ENCODE measurements at regions not wholly inside any gene's neighbourhood (a gene's known extent, or its start where the extent isn't known, plus 50 kb on each side); places are given as distances from the start of the nearest gene placed in this dataset.

GRCh38 chr12:4115570-4115969, 158.0 kb upstream of the CCND2 start:
- peaks cover 85% of the 10 kb centered on the region for H3K27me3 ChIP-seq (ENCODE audit: insufficient read depth, low read depth)
- ChIA-PET CTCF (no interaction called here), POLR2A (ENCODE audit: unreplicated experiment) (interaction anchor here (0.6 kb wide), 1 partner anchor 14 kb away, joined by 4 read pairs; no protein-coding TSS in a partner anchor)
- H3K9me2 ChIP-seq (ENCODE audit: insufficient read depth), result no peaks in the 10 kb centered on the region
- DNase-seq, result no peak
- BruUV-seq (replicated peaks), result no TSS peak
- H3K4me1 ChIP-seq (replicated peaks; ENCODE audit: insufficient read depth), result no peaks in the 10 kb centered on the region
- no peak for TF ChIP-seq EZH2 (IDR thresholded peaks at IDR 0.05; ENCODE audit: low read depth)
- H3K9me3 ChIP-seq (ENCODE audit: insufficient read depth, low read depth), result no peaks in the 10 kb centered on the region
- H3F3A ChIP-seq (ENCODE audit: insufficient read depth, low read depth), result no peaks in the 10 kb centered on the region
- no peak overlapping the region for H3K27ac ChIP-seq
- intact Hi-C loops (cut with micrococcal nuclease; ENCODE audit: unreplicated experiment), result no loop called here
- no peak overlapping the region for H3K4me2 ChIP-seq
- no peaks in the 10 kb centered on the region for H4K20me1 ChIP-seq (ENCODE audit: insufficient read depth)
- H3K79me2 ChIP-seq (ENCODE audit: low read depth), result no peaks in the 10 kb centered on the region
- H3K4me3 ChIP-seq, result no peak overlapping the region
- no peaks in the 10 kb centered on the region for H3K36me3 ChIP-seq (ENCODE audit: low read depth)
- H2AFZ ChIP-seq, result no peak overlapping the region

- POLR2A ChIA-PET (ENCODE audit: unreplicated experiment), result no interaction called here
- Histone ChIP-seq H2AFZ (no peak overlapping the region), H3K27me3 (ENCODE audit: insufficient read depth, low read depth) (peaks cover 84% of the 10 kb centered on the region), H3K9me2 (ENCODE audit: insufficient read depth) (no peaks in the 10 kb centered on the region), H3K79me2 (ENCODE audit: low read depth) (no peaks in the 10 kb centered on the region), H3K4me3 (no peak overlapping the region), H3K27ac (no peak overlapping the region), H3F3A (ENCODE audit: insufficient read depth, low read depth) (no peaks in the 10 kb centered on the region), H3K4me2 (no peak overlapping the region), H4K20me1 (ENCODE audit: insufficient read depth) (no peaks in the 10 kb centered on the region), H3K4me1 (replicated peaks; ENCODE audit: insufficient read depth) (no peaks in the 10 kb centered on the region), H3K9me3 (ENCODE audit: insufficient read depth, low read depth) (no peaks in the 10 kb centered on the region), H3K36me3 (ENCODE audit: low read depth) (no peaks in the 10 kb centered on the region)
- CTCF ChIA-PET, result no interaction called here
- TF ChIP-seq EZH2 (IDR thresholded peaks at IDR 0.05; ENCODE audit: low read depth), result no peak
- no peak for TF ChIP-seq CTCF (conservative IDR thresholded peaks at IDR 0.05)
- DNase-seq, result no peak
- intact Hi-C loops (cut with micrococcal nuclease; ENCODE audit: unreplicated experiment), result no loop called here
- BruUV-seq (replicated peaks), result no TSS peak
These were observed 158.6 kb upstream of the CCND2 start for GRCh38 chr12:4114986-4115385.

DNA sequence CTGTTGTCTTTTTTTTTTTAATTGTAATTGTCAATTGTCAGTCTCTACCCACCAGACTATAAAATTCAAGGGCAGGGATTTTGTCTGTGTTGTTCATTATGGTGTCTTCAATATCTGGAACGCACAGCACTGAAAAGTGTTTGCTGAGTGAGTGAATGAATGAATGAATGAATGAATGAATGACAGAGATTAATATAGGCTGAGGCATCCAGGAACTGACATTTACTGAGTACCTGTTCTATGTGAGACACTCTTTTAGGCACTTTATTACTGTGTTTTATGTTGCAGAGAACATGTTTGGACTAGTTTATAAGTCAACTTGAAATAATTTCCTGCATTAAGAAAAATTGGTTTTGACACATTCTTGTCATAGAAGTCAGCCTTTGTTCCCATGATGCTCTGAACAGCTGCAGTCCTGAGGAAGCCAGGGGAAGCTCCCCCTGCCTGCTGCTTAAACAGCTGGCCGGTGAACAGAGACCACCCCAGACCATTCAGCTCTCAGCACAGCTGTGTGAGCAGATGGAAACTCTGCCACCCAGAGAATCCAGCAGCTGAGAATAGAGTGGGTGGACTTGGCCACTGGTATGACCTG, 160.7 kb upstream of the CCND2 start:
- no peak overlapping the region for H3K4me3 ChIP-seq
- intact Hi-C loops (cut with micrococcal nuclease; ENCODE audit: unreplicated experiment), result no loop called here
- no peak for DNase-seq
- H2AFZ ChIP-seq, result no peak overlapping the region
- H3K27ac ChIP-seq, result no peak overlapping the region
- ChIA-PET POLR2A (ENCODE audit: unreplicated experiment) (no interaction called here), CTCF (interaction anchor here (0.6 kb wide), 1 partner anchor 16 kb away, joined by 8 read pairs; no protein-coding TSS in a partner anchor)
- H4K20me1 ChIP-seq (ENCODE audit: insufficient read depth), result no peaks in the 10 kb centered on the region
- H3K79me2 ChIP-seq (ENCODE audit: low read depth), result no peaks in the 10 kb centered on the region
- H3F3A ChIP-seq (ENCODE audit: insufficient read depth, low read depth), result no peaks in the 10 kb centered on the region
- BruUV-seq (replicated peaks), result no TSS peak
- no peaks in the 10 kb centered on the region for H3K36me3 ChIP-seq (ENCODE audit: low read depth)
- H3K4me2 ChIP-seq, result no peak overlapping the region
- no peaks in the 10 kb centered on the region for H3K4me1 ChIP-seq (replicated peaks; ENCODE audit: insufficient read depth)
- no peaks in the 10 kb centered on the region for H3K9me3 ChIP-seq (ENCODE audit: insufficient read depth, low read depth)
- no peaks in the 10 kb centered on the region for H3K9me2 ChIP-seq (ENCODE audit: insufficient read depth)
- H3K27me3 ChIP-seq (ENCODE audit: insufficient read depth, low read depth), result peaks cover 67% of the 10 kb centered on the region
- TF ChIP-seq CTCF (conservative IDR thresholded peaks at IDR 0.05) (no peak), EZH2 (IDR thresholded peaks at IDR 0.05; ENCODE audit: low read depth) (no peak)

DNA sequence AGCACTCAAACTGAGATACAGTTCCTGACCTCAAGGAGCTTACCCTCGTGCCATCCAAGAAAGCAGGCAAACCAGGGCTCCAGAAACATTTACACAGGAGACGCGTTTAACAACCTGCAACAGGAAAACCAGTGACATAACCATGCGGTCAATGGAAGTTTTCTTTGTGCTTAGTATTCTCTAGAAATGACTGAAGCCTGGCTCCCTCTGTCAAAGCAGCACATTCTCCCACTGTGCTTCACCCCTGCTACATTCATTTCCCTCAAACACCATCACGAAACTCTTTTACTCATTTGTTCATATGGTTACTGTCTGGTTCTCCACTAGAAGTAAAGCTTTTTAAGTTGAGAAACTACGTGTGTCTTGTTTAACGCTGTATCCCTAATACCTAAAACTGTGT, 161.3 kb upstream of the CCND2 start:
- Histone ChIP-seq H3K36me3 (ENCODE audit: low read depth) (no peaks in the 10 kb centered on the region), H3K27ac (no peak overlapping the region), H3K9me3 (ENCODE audit: insufficient read depth, low read depth) (no peaks in the 10 kb centered on the region), H3K4me2 (no peak overlapping the region), H2AFZ (no peak overlapping the region), H3F3A (ENCODE audit: insufficient read depth, low read depth) (no peaks in the 10 kb centered on the region), H3K79me2 (ENCODE audit: low read depth) (no peaks in the 10 kb centered on the region), H3K4me1 (replicated peaks; ENCODE audit: insufficient read depth) (no peaks in the 10 kb centered on the region), H3K4me3 (no peak overlapping the region), H3K27me3 (ENCODE audit: insufficient read depth, low read depth) (peaks cover 65% of the 10 kb centered on the region), H4K20me1 (ENCODE audit: insufficient read depth) (no peaks in the 10 kb centered on the region), H3K9me2 (ENCODE audit: insufficient read depth) (no peaks in the 10 kb centered on the region)
- no peak for TF ChIP-seq CTCF (conservative IDR thresholded peaks at IDR 0.05)
- no peak for DNase-seq
- ChIA-PET POLR2A (ENCODE audit: unreplicated experiment) (no interaction called here), CTCF (interaction anchor here (0.6 kb wide), 1 partner anchor 16 kb away, joined by 8 read pairs; no protein-coding TSS in a partner anchor)
- BruUV-seq (replicated peaks), result no TSS peak
- intact Hi-C loops (cut with micrococcal nuclease; ENCODE audit: unreplicated experiment), result no loop called here

Measured in PC-9 (cell line).